Ishikawa (cell line): ENCODE measurements at regions not wholly inside any gene's neighbourhood (a gene's known extent, or its start where the extent isn't known, plus 50 kb on each side); places are given as distances from the start of the nearest gene placed in this dataset.

Experiments used
- CEBPB ChIP-seq: IDR thresholded peaks from 2 replicates; pipeline ENCODE4 v1.6.1; 2012
- CREB1 ChIP-seq: IDR thresholded peaks from 2 replicates; pipeline ENCODE4 v1.6.1; 2012; ENCODE audit warnings: low read depth
- EGR1 ChIP-seq: IDR thresholded peaks from 2 replicates; pipeline ENCODE4 v1.6.1; 2012
- EP300 ChIP-seq: IDR thresholded peaks from 2 replicates; pipeline ENCODE4 v1.6.1; 2012; ENCODE audit warnings: borderline replicate concordance
- FOXM1 ChIP-seq: IDR thresholded peaks from 2 replicates; pipeline ENCODE4 v1.6.1; 2012; ENCODE audit warnings: low read depth, borderline replicate concordance
- NFIC ChIP-seq: IDR thresholded peaks from 2 replicates; pipeline ENCODE4 v1.6.1; 2012
- RAD21 ChIP-seq: IDR thresholded peaks from 2 replicates; pipeline ENCODE4 v1.6.1; 2012; ENCODE audit warnings: low read depth
- TAF1 ChIP-seq: IDR thresholded peaks from 2 replicates; pipeline ENCODE4 v1.6.1; 2012; ENCODE audit warnings: low read depth, mild to moderate bottlenecking
- TCF12 ChIP-seq: IDR thresholded peaks from 2 replicates; pipeline ENCODE4 v1.6.1; 2012; ENCODE audit warnings: low read depth
- TEAD4 ChIP-seq: IDR thresholded peaks from 2 replicates; pipeline ENCODE4 v1.6.1; 2012
- YY1 ChIP-seq: IDR thresholded peaks from 2 replicates; pipeline ENCODE4 v1.6.1; 2012; ENCODE audit warnings: low read depth
- ZBTB7A ChIP-seq: IDR thresholded peaks from 2 replicates; pipeline ENCODE4 v1.6.1; 2012; ENCODE audit warnings: low read depth
- TF ChIP-seq, protein P1 (sequence below): IDR thresholded peaks from 2 replicates; pipeline ENCODE4 v1.6.1; 2012; ENCODE audit warnings: low read depth, mild to moderate bottlenecking
- TF ChIP-seq, protein P2 (sequence below): IDR thresholded peaks from 2 replicates; pipeline ENCODE4 v1.6.1; 2012
- TF ChIP-seq, protein P3 (sequence below): IDR thresholded peaks from 2 replicates; pipeline ENCODE4 v1.6.1; 2012

DNA sequence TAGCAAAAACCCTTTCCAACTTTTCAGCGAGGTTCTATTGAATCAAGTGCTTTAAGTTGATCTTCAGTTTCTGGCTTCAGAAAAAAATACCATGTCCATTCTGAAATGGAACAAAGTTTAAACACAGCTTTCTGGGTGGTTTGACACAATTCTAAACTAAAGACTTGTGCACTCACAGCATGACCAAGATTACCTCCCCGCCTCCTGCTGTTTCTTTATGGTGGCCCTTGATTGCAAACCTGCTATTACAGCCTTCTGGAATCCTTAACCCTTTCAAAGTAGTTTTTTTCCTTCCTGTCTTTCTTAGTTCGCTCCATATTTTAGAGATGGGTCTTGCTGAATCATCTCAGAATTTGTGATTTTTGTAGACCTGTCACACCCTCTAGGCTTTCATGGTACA, 135.9 kb upstream of the FBN2 start:
- TF ChIP-seq CREB1: no peak
- peak; percentile 92 for TF ChIP-seq EP300
- peak; percentile 88 for TF ChIP-seq TCF12
- peak; percentile 78 for TF ChIP-seq NFIC
- TF ChIP-seq TEAD4: peak; percentile 88
- TF ChIP-seq ZBTB7A: no peak
- peak; percentile 82 for TF ChIP-seq CEBPB
- TF ChIP-seq, protein P1, sequence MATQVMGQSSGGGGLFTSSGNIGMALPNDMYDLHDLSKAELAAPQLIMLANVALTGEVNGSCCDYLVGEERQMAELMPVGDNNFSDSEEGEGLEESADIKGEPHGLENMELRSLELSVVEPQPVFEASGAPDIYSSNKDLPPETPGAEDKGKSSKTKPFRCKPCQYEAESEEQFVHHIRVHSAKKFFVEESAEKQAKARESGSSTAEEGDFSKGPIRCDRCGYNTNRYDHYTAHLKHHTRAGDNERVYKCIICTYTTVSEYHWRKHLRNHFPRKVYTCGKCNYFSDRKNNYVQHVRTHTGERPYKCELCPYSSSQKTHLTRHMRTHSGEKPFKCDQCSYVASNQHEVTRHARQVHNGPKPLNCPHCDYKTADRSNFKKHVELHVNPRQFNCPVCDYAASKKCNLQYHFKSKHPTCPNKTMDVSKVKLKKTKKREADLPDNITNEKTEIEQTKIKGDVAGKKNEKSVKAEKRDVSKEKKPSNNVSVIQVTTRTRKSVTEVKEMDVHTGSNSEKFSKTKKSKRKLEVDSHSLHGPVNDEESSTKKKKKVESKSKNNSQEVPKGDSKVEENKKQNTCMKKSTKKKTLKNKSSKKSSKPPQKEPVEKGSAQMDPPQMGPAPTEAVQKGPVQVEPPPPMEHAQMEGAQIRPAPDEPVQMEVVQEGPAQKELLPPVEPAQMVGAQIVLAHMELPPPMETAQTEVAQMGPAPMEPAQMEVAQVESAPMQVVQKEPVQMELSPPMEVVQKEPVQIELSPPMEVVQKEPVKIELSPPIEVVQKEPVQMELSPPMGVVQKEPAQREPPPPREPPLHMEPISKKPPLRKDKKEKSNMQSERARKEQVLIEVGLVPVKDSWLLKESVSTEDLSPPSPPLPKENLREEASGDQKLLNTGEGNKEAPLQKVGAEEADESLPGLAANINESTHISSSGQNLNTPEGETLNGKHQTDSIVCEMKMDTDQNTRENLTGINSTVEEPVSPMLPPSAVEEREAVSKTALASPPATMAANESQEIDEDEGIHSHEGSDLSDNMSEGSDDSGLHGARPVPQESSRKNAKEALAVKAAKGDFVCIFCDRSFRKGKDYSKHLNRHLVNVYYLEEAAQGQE: no peak
- no peak for TF ChIP-seq TAF1
- peak; percentile 81 for TF ChIP-seq FOXM1
- TF ChIP-seq RAD21: no peak
- TF ChIP-seq YY1: peak; percentile 63; the same call in 1 of the 2 replicates
- TF ChIP-seq, protein P2, sequence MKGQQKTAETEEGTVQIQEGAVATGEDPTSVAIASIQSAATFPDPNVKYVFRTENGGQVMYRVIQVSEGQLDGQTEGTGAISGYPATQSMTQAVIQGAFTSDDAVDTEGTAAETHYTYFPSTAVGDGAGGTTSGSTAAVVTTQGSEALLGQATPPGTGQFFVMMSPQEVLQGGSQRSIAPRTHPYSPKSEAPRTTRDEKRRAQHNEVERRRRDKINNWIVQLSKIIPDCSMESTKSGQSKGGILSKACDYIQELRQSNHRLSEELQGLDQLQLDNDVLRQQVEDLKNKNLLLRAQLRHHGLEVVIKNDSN: no peak
- TF ChIP-seq, protein P3, sequence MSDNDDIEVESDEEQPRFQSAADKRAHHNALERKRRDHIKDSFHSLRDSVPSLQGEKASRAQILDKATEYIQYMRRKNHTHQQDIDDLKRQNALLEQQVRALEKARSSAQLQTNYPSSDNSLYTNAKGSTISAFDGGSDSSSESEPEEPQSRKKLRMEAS: peak; percentile 45; the same call in 1 of the 2 replicates
- TF ChIP-seq EGR1: no peak

DNA sequence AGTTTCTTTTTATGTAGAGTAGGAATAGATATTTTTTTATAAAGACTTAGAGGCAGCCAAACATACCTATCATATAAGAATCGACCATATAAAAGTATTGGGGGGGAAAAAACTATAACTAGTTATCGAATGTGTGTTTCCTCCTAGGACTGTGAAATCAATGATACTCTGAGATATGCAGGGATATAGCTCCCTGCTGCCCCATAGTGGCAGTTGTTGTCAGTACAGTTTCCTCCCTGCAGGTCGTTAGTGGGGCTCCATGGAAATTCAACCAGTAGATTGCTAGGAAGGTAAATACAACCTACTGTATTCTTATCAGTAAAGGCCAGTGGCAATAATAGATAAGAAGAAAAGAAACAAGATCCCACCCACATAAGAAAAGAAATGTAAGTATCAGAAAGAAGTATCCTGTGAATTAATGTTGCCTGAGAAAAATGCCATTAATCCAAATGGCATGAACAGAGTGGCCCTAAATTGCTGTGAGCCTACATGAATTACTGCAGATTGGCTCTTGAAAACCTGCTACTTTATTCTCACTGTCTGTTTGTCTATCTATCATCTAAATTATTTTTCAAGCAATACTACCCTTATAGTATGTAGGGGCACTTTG, 136.9 kb upstream of the FBN2 start:
- TF ChIP-seq RAD21: peak; percentile 74
- TF ChIP-seq TCF12: no peak

DNA sequence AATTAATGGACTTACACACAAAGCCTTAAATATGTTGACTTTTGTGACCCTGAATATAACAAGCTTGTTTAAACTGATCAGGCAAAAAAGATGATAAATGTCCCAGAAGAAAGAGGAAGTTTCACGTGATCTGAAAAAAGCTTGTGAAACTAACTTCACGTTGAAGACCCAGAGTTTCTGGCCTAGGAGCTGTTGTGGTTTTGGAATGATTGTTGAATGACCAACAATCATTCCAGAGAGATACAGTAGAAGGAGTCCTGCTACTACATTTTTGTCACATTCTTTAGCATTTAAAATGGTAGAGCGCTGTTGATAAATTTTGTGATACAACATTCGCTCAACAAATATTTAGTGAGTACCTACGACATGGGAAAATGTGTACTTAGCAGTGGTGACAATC, 143.1 kb upstream of the FBN2 start:
- TF ChIP-seq CEBPB: no peak
- TF ChIP-seq, protein P2: no peak
- no peak for TF ChIP-seq EP300
- TF ChIP-seq YY1: no peak
- TF ChIP-seq, protein P1: no peak
- no peak for TF ChIP-seq TEAD4
- TF ChIP-seq CREB1: no peak
- TF ChIP-seq, protein P3: no peak
- no peak for TF ChIP-seq RAD21
- no peak for TF ChIP-seq FOXM1

DNA sequence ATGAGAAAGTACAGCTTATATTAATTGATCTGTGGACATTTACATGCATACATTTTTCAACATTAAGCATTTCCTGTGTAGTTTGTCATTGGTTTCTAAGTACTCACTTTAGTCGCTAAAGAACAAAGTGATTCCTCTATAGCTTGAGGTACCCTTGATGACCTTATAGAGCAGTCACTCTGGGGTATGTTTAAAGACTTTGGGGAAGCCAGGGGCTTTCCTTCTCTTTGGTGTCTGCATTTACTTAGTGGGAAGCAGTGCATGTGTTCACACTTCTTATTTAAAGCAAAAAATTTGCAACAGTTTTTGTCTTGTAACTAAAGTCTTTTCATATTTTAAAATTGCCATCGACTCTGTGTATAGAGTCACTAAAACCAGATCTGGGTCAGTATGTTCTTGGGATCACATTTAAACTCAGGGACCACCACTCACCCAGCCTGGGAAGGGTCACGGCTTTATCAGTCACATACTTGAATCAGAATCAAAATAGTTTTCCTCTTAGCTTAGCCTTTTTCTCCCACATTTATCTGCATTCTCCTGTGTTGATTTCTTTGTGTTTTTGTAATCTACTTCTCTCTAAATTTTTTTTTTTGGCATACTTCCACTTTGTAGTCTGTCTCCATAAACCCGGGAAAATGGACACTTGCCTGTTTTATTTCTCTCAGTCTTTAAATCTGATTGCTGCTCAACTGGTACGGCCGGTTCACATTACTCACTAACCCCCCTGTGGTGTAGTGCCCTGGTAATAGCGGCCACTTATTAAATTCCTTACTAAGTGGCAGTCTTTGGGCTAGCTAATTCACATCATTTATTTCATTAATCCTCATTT, 143.9 kb upstream of the FBN2 start:
- TF ChIP-seq FOXM1: peak; percentile 90
- TF ChIP-seq, protein P1: 0 out of 2 replicates have a peak, but pooled peaks have one; percentile 21
- TF ChIP-seq CREB1: no peak
- peak; percentile 73 for TF ChIP-seq CEBPB
- 0 out of 2 replicates have a peak, but pooled peaks have one; percentile 40 for TF ChIP-seq YY1
- TF ChIP-seq NFIC: peak; percentile 89
- no peak for TF ChIP-seq ZBTB7A
- TF ChIP-seq TEAD4: peak; percentile 96
- TF ChIP-seq RAD21: peak; percentile 17; the same call in 1 of the 2 replicates
- peak; percentile 95 for TF ChIP-seq TCF12
- TF ChIP-seq, protein P2: no peak; the same call in 1 of the 2 replicates
- TF ChIP-seq EP300: peak; percentile 95
- no peak for TF ChIP-seq TAF1
